COLO829 (cell line): ENCODE measurements at regions not wholly inside any gene's neighbourhood (a gene's known extent, or its start where the extent isn't known, plus 50 kb on each side); places are given as distances from the start of the nearest gene placed in this dataset.

Experiments used
- DNase-seq: peaks from one replicate; pipeline ENCODE4 v3.0.0; 2012; ENCODE audit warnings: low spot score

DNA sequence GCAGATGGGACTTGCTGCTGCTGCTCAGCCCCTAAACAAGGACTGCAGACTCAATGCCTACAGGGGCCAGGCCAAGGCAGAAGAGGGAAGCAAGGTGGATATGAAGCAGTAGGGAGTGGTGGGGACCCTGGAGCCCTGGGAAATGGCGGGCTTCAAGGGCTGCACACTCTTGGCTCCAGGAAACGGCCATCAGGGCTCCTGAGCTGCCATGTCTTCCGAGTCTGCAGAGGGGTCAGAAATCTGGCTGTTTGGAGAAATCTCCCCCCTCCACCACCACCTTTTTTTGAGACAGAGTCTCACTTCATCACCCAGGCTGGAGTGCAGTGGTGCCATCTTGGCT, 169.1 kb downstream of the KATNIP start:
- no peak for DNase-seq

DNA sequence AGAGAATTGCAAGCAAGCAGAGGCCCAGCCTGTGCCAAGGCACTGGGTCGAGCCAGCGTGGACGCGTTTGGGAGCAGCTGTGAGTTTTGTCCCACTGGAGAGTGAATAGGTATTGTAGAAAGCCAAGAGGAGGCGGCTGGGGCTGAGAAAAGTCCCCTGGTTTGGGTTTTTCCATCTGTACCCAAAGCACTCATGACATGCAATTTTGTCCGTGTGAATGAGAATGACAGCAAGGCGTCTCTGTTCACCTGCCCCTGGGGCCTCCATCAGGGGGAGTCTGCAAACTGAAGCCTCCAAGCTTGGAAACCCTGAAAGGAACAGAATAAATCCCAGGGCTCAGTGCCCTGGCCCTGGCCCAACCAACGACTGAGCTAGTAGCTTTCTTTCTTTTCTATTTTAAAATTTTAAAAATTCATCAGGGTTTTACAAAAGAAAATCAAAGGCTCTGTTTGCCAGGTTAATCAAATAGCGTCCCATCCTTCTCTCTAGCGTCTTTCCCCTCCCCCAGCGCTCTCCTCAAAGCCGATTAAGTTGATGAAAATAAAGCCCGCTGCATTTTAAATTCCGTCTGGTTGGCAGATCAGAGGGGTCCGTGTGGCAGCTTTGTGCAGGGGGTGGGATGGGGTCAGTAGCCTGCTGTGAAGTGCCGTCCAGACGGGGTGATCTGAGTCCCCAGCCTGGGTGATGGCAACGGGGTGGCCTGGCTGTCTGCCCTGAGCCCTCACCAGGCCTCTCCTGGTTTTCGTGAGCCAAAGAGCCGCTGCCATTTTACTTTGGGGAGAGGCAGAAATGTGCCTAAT, 171.0 kb downstream of the KATNIP start:
- DNase-seq, result no peak

DNA sequence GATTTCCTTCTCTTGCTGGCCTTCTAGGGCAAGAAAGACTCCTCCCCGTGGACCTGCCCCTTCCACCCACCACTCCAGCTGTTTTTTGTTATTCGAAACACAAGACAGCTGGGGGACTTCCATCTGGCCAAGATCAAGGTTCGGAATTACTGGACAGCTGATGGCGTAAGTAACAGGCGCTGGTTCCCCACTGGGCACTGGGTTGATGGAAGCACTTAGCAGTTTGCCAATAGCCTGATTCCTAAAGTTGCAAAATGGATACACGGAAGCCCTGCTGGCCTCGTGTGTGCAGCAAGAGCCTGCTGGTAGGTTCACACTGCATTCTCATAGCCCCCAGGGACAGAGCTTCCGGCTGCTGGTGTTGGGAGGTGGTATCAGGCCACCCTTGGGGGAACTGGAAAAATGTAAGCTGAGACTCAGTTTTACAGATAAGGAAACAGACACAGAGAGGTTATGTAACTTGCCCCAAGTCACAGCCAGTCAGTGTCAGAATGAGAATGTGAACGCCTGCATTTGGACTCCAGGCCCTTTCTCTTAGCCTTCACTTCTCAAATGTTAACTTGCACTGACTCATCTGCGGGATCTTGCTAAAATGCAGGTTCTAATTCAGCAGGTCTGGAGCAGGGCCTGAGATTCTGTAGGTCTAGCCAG, 171.7 kb downstream of the KATNIP start:
- DNase-seq, result no peak

DNA sequence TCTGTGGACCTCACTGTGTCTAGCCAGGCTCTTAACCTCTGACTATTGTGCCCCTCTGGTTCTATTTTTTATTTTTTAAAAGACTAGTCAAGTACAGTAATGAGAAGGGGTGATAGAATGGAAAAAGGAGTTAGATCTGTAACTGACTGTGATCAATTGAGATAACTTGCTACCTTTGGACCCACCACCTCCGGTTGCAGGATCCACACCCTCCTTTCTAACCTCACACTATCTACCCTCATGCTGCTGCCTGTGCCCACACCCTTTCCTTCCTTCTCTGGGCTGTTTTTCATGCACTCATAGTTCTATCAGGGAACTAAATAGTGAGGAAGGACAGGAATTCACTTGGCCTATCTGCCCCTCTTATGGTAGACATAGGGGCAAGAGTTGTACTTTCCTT, 172.3 kb downstream of the KATNIP start:
- DNase-seq, result no peak

DNA sequence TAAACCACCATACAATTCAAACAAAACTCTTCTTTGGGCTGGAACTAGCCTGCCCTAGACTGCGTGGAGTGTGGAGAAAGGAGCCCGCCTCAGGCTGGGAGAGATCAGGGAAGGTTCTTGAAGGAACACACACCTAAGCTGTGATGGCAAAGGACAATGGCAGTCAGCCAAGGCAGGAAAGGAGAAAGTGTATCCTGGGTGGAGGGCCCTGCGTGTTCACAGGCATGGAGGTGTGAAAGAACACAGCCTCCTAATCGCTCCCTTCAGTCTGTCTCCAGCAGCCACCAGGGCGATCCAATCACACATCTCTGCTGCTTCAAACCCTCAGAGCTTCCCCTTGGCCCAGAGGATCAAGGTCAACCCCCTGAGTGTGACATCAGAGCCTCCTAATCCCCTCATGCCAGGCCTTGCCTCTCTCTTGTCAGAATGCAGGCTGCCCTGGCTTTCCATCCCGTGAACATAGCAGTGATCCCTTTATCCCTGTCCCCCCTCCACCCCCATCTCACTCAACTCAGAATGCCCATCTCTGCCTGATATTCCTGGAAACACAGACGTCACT, 173.0 kb downstream of the KATNIP start:
- no peak for DNase-seq

DNA sequence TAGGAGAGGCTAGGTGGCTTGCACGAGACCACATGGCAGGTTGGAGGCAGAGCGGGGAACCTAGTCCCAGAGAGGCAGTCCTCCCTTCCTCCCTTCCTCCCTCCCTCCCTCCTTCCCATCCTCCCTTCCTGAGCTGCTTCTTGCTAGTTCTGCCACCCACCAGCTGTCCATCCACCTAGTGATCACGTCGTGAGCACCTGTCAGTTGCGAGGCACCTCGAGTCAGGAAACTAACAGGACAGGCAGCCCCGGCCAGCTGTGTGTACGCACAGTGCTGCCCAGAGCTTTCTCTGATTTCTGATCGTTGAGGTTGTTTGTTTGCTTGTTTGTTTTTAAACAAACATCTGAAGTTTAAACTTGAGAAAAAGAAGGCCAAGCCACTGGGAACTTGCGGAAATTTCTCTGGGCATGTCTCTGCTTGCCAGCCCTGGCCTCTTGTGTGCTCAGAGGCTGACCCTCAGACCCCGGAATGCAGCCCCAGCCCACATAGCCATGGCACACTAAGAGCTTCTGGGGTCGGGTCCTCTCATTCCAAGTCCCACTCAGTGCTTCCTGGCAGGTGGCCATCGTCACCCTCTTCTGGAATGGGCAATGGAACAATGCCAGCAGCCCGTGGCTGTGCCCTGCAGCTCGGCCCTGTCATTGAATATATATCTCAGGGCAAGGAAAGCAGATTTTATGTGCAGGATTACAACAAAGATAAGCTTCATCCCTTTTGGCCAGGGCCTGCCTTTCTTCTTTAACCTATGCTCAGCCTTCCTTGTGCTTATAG, 174.0 kb downstream of the KATNIP start:
- no peak for DNase-seq

DNA sequence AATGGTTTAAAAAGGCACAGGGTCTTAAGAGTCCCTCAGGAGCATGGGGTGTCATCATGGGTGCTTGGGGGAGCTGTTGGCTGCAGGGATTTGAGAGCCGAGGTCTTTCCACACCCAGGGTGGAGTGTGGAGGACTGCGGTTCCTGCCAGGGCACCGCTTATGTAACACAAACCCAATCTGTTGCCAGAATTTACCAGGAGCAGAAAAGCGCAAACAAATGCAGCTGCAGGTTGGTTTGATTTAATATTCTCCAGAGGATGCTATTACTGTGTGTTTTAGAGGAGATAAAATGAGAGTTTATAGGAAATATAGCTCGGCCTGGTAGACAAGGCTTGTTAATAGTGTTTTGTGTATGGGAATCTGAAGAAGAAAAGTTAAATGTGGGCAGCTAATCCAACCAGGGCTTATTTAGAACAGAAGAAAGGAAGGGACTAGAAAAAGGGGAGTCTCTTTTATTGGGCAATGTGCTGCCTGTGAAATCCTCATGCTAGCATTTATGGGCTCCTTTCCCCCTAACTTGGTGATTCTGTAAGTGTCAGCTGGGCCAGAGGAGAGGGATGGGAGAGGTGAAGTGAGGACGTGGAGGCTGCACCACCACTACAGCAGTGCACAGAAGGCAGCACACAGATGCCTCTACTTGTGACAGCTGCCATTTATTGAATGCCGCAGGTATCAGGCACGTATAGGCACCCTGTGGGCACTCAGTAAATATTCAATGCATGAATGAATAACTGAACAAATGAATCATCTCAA, 174.7 kb downstream of the KATNIP start:
- DNase-seq, result no peak

DNA sequence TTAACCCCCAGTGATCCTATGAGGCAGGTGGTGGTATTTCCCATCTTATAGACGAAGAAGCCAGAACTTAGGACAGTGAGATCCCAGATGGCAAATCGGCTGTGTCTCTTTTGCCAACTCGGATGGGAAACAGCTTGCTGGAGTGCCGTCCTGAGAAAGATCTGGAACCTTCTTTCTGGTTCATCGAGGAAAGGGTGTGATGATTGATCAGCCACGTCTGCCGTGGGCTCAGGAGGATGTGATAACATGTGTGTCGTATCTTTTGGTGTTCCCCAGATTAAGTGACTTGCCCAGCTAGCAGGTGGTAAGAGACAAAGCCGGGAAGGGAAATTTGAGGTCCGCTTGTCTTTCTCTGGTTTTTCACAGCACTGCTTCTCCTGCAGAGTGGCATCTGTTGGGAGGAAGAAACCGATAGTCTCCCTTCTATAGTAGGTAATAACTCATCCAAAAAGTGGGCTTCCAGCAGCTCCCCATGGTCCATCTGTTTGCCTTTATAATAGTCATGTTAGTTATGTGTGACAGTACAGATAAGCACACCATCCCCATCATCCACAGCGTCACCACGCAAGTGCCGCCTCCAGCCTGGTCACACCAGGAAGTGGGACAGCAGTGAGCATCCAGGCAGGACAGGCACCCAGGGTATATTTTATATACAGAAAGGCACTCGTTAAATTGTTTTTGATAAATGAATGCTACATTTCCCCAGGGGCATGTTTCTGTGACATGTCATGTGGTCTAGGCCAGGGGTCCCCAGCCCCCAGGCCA, 175.5 kb downstream of the KATNIP start:
- DNase-seq, result no peak

DNA sequence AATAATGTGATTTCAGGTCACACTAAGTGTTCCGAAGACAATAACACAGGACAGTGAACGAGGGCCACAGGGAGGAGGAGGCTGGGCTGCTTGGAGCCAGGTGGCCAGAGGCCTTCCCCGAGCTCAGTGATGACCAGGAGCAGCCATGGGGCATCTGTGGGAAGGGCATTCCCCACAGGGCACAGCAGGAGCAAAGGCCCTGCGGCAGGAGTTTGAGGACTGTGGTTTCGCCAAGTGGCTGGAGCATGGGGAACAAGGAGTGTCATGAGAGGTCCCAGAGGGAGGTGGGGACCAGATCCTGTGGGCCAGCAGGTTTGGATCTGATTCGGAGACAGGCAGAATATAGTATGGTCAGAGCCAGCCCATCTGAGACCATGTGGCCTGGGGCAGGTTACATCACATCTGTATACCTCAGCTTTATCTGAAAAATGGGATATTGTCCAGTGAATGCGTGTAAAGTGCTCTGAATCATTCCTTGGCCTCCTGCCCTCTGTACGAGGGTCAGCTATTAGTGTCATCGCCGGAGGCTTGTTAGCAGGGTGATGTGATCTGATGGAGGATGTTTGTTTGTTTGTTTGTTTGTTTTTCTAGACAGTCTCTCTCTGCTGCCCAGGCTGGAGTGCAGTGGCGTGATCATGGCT, 176.8 kb downstream of the KATNIP start:
- DNase-seq, result no peak

DNA sequence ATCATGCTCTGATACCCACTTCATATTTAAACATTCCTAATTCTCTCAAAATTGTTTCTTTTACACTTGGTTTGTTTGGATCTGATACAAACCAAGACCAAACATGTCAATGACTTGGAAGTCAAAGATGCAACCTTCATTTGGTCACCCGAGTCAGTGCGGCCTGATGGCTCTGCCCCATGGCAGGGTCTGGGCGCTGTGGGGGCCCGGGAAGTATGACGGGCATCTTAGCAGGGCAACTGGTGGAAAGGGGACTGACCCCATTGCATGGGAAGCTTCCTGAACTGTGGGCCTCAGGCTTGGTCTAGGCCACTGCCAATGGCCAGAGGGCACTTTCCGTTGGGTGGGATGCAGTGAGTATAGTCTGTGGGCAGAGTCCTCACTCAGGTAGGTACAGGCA, 178.0 kb downstream of the KATNIP start:
- DNase-seq, result no peak

DNA sequence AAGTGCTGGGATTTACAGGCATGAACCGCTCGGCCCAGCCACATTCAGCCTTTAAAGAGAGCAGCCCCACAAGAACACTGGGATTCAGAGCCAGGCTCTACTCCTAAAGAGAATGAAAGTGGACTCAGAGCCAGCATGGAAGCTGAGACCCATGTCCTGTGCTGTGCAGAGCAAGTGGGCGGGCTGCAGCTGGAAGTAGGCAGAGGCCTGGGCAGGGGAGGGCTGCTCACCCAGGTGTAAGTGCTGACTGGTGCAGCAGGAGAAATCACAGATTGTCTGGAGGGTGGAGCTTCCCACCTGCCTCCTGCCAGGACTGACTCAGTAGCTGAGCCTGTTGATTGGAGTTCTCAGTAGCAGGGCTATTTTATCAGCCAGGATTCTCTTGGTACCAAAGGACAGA, 178.7 kb downstream of the KATNIP start:
- DNase-seq, result no peak

DNA sequence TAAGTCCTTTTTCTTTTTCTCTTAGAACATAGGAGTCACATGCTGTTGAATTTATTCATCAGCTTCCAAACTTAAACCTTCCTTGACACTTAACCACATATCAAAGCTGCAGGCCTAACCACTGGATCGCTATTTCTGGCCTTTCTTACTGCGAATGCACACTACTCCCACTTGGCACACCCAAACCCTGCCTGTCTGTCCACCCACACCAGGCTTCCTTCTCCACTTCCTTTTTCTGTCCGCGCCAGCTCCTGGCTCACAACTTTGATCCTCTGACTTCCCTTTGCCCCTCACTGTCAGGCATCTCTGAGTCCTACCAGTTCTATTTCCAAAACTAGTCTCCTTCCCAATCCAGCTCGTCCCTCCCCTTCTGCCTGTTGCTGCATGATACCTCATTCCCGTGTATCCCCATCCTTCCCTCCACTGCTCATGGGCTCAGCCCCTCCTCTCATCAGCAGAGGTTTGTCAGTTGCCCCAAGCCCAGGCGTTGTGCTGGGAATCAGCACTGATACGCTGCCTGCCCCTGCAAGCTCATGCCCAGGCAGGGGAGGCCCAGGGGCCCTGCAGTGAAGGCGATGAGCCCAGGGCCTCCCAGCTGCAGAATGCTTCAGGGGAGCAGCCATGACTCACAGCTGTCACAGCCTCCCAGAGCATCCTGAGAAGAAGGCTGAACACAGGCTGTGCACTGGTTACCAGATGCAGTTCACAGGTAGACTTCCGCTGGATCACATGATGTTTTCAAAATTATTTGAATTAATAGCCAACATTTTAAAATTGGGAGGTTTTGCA, 179.8 kb downstream of the KATNIP start:
- DNase-seq, result no peak

DNA sequence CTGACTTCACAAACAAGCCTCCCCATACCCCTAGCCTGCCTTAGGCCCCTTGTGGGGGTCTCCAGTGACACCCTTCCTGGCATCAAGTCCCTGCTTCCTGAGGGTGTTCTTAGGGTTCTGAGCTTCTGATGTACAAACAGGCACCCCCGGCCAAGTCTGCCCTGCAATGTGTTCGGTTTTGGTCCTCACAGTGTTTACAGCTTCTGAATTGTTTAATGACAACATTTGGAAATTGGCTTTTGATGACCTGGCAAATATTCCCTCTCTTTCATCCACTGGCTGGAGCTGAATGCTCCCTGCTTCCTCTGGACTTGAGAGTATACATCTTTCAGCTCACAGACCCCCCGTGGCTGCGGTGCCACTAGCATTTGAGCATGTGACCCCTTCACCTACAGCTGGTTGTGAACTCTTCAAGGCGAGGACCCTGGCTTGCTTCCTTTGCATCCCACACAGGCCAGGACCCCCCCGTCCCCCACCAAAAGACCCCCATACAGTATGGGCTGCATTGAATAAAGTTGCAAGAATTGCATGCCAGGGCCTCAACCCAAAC, 180.8 kb downstream of the KATNIP start:
- DNase-seq, result no peak

DNA sequence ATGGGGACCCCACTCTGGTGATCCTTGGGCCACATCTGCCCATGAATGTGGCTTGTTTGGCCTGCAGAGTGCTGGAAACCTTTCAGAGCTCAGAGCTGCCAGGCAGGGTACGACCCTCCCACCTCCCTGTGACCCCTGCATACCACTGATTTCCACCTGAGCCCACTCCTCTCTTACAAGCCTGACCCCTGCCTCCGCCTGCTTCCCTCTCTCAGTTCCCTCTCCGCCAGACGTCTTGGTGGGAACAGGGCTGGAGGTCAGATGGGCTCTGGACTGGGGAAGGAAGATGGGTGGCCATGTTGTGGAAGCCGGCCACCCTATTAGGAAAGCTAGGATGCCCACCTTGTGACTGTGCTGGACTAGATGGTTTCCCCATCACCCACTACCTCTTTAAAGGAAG, 185.1 kb downstream of the KATNIP start:
- no peak for DNase-seq

DNA sequence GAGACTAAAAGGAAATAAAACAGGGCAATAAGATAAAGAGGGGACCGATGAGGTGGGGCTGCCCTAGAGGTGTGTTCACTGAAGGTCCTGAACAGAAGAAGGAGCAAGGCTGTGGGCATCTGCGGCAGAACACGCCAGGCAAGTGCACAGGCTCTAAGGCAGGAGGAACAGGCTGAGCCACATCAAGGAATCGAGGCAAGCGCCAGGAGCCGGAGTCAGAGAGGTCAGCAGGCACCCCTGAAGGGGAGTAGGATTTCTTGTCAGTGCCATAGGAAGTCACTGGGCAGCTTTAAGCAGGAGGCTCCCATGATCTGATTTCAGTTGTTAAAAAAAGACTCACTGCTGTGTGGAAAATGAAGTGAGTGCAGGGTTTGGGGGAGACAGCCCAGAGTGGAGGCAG, 186.5 kb downstream of the KATNIP start:
- no peak for DNase-seq

DNA sequence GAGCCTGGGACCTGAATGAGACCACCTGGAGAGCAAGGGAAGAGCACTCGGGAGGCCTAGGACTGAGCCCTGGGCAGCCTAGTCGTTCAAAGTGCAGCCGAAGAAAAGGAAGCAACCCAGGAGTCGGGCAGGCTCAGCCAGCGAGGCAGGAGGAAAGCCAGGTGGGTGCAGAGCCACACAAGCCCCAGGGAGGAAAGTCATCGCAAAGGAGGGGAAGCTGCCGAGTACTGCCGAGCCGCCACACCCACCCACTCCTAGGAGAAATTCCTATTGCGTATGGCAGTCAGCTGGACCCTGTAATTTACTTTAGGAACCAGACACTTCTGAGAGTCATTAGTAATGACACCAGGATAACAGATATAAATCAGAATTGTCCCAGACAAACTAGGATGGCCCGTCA, 187.6 kb downstream of the KATNIP start:
- no peak for DNase-seq
